ENCODE measurements at regions not wholly inside any gene's neighbourhood (a gene's known extent, or its start where the extent isn't known, plus 50 kb on each side); places are given as distances from the start of the nearest gene placed in this dataset.

GRCh38 chr18:42426496-42427015 lies 471.5 kb downstream of the PIK3C3 start:
- TF ChIP-seq POLR2AphosphoS5 (IDR thresholded peaks at IDR 0.05; ENCODE audit: low read depth, low read length): no peak
- TF ChIP-seq TAF1 (IDR thresholded peaks at IDR 0.05; ENCODE audit: borderline replicate concordance, low read depth, low read length): no peak
- TF ChIP-seq POLR2A (IDR thresholded peaks at IDR 0.05; ENCODE audit: low read depth, low read length): no peak
- FAIRE-seq: no peak

GRCh38 chr18:42429196-42429595 lies 474.2 kb downstream of the PIK3C3 start:
- no peak for FAIRE-seq
- DNase-seq (ENCODE audit: insufficient read length): no peak
- TF ChIP-seq POLR2AphosphoS5 (IDR thresholded peaks at IDR 0.05; ENCODE audit: low read depth, low read length): no peak
- TF ChIP-seq POLR2A (IDR thresholded peaks at IDR 0.05; ENCODE audit: low read depth, low read length): no peak
- TF ChIP-seq TAF1 (IDR thresholded peaks at IDR 0.05; ENCODE audit: borderline replicate concordance, low read depth, low read length): no peak

More at GRCh38 chr18:42426496-42427015, 471.5 kb downstream of the PIK3C3 start:
- no peak for DNase-seq (ENCODE audit: insufficient read length)

GRCh38 chr18:42436222-42436765 lies 481.3 kb downstream of the PIK3C3 start:
- no peak for FAIRE-seq
- DNase-seq (ENCODE audit: insufficient read length): no peak
- TF ChIP-seq TAF1 (IDR thresholded peaks at IDR 0.05; ENCODE audit: borderline replicate concordance, low read depth, low read length) (no peak), POLR2AphosphoS5 (IDR thresholded peaks at IDR 0.05; ENCODE audit: low read depth, low read length) (no peak), POLR2A (IDR thresholded peaks at IDR 0.05; ENCODE audit: low read depth, low read length) (no peak)

- TF ChIP-seq POLR2AphosphoS5 (IDR thresholded peaks at IDR 0.05; ENCODE audit: low read depth, low read length): no peak
- TF ChIP-seq POLR2A (IDR thresholded peaks at IDR 0.05; ENCODE audit: low read depth, low read length): no peak
- TF ChIP-seq TAF1 (IDR thresholded peaks at IDR 0.05; ENCODE audit: borderline replicate concordance, low read depth, low read length): no peak
- FAIRE-seq: no peak
- no peak for DNase-seq (ENCODE audit: insufficient read length)
These were observed 482.0 kb downstream of the PIK3C3 start for GRCh38 chr18:42437001-42437400.

GRCh38 chr18:42437646-42438045 lies 482.6 kb downstream of the PIK3C3 start:
- DNase-seq (ENCODE audit: insufficient read length): no peak
- TF ChIP-seq POLR2A (IDR thresholded peaks at IDR 0.05; ENCODE audit: low read depth, low read length): no peak
- FAIRE-seq: no peak

- FAIRE-seq: no peak
- TF ChIP-seq TAF1 (IDR thresholded peaks at IDR 0.05; ENCODE audit: borderline replicate concordance, low read depth, low read length): no peak
- no peak for TF ChIP-seq POLR2AphosphoS5 (IDR thresholded peaks at IDR 0.05; ENCODE audit: low read depth, low read length)
- TF ChIP-seq POLR2A (IDR thresholded peaks at IDR 0.05; ENCODE audit: low read depth, low read length): no peak
- no peak for DNase-seq (ENCODE audit: insufficient read length)
These were observed 487.6 kb downstream of the PIK3C3 start for GRCh38 chr18:42442656-42443055.

- FAIRE-seq: no peak
- DNase-seq (ENCODE audit: insufficient read length): no peak
These were observed 489.3 kb downstream of the PIK3C3 start for GRCh38 chr18:42444349-42444748.

GRCh38 chr18:42445359-42445758 lies 490.3 kb downstream of the PIK3C3 start:
- FAIRE-seq: no peak
- DNase-seq (ENCODE audit: insufficient read length): no peak
- TF ChIP-seq POLR2A (IDR thresholded peaks at IDR 0.05; ENCODE audit: low read depth, low read length) (no peak), TAF1 (IDR thresholded peaks at IDR 0.05; ENCODE audit: borderline replicate concordance, low read depth, low read length) (no peak), POLR2AphosphoS5 (IDR thresholded peaks at IDR 0.05; ENCODE audit: low read depth, low read length) (no peak)

More at GRCh38 chr18:42444349-42444748, 489.3 kb downstream of the PIK3C3 start:
- TF ChIP-seq POLR2A (IDR thresholded peaks at IDR 0.05; ENCODE audit: low read depth, low read length) (no peak), POLR2AphosphoS5 (IDR thresholded peaks at IDR 0.05; ENCODE audit: low read depth, low read length) (no peak), TAF1 (IDR thresholded peaks at IDR 0.05; ENCODE audit: borderline replicate concordance, low read depth, low read length) (no peak)

GRCh38 chr18:42446195-42446594 lies 491.2 kb downstream of the PIK3C3 start:
- no peak for DNase-seq (ENCODE audit: insufficient read length)
- FAIRE-seq: no peak
- TF ChIP-seq POLR2A (IDR thresholded peaks at IDR 0.05; ENCODE audit: low read depth, low read length): no peak
- no peak for TF ChIP-seq POLR2AphosphoS5 (IDR thresholded peaks at IDR 0.05; ENCODE audit: low read depth, low read length)
- no peak for TF ChIP-seq TAF1 (IDR thresholded peaks at IDR 0.05; ENCODE audit: borderline replicate concordance, low read depth, low read length)

GRCh38 chr18:42447688-42448087 lies 492.7 kb downstream of the PIK3C3 start:
- no peak for FAIRE-seq
- TF ChIP-seq POLR2A (IDR thresholded peaks at IDR 0.05; ENCODE audit: low read depth, low read length): no peak
- TF ChIP-seq POLR2AphosphoS5 (IDR thresholded peaks at IDR 0.05; ENCODE audit: low read depth, low read length): no peak
- TF ChIP-seq TAF1 (IDR thresholded peaks at IDR 0.05; ENCODE audit: borderline replicate concordance, low read depth, low read length): no peak

GRCh38 chr18:42458226-42458625 lies 503.2 kb downstream of the PIK3C3 start:
- no peak for TF ChIP-seq POLR2AphosphoS5 (IDR thresholded peaks at IDR 0.05; ENCODE audit: low read depth, low read length)
- no peak for TF ChIP-seq TAF1 (IDR thresholded peaks at IDR 0.05; ENCODE audit: borderline replicate concordance, low read depth, low read length)
- no peak for TF ChIP-seq POLR2A (IDR thresholded peaks at IDR 0.05; ENCODE audit: low read depth, low read length)
- DNase-seq (ENCODE audit: insufficient read length): no peak
- no peak for FAIRE-seq

More at GRCh38 chr18:42447688-42448087, 492.7 kb downstream of the PIK3C3 start:
- DNase-seq (ENCODE audit: insufficient read length): no peak

- DNase-seq (ENCODE audit: insufficient read length) (no peak), FAIRE-seq (no peak)
- TF ChIP-seq POLR2AphosphoS5 (IDR thresholded peaks at IDR 0.05; ENCODE audit: low read depth, low read length) (no peak), TAF1 (IDR thresholded peaks at IDR 0.05; ENCODE audit: borderline replicate concordance, low read depth, low read length) (no peak), POLR2A (IDR thresholded peaks at IDR 0.05; ENCODE audit: low read depth, low read length) (no peak)
These were observed 504.8 kb downstream of the PIK3C3 start for GRCh38 chr18:42459873-42460272.

All from GM12892 (cell line).